ENCODE measurements at regions not wholly inside any gene's neighbourhood (a gene's known extent, or its start where the extent isn't known, plus 50 kb on each side); places are given as distances from the start of the nearest gene placed in this dataset.

- Histone ChIP-seq H4K8ac (replicated peaks; ENCODE audit: insufficient read length, low read depth, low read length) (no peak overlapping the region), H3K9ac (ENCODE audit: extremely low read depth, insufficient read length, low read length) (no peak overlapping the region), H2BK120ac (ENCODE audit: low read depth, low read length, poor library complexity, severe bottlenecking) (no peak overlapping the region), H3K4ac (ENCODE audit: low read depth, low read length) (no peak overlapping the region), H2BK12ac (ENCODE audit: insufficient read length, low read depth, low read length) (no peak overlapping the region), H4K91ac (ENCODE audit: insufficient read length, low read depth, low read length) (no peak overlapping the region), H4K5ac (ENCODE audit: insufficient read length, low read depth, low read length) (no peak overlapping the region), H3K27me3 (ENCODE audit: insufficient read depth, low read length) (no peaks in the 10 kb centered on the region), H4K20me1 (ENCODE audit: control insufficient read depth, insufficient read depth, insufficient read length) (no peaks in the 10 kb centered on the region), H3T11ph (ENCODE audit: low read length) (no peak overlapping the region), H3K56ac (ENCODE audit: insufficient read length, low read depth, low read length) (no peak overlapping the region), H2BK20ac (ENCODE audit: low read depth, low read length, poor library complexity, severe bottlenecking) (no peak overlapping the region), H2BK15ac (ENCODE audit: low read depth, low read length) (no peak overlapping the region), H3K79me2 (ENCODE audit: insufficient read depth, low read length) (no peaks in the 10 kb centered on the region), H3K4me1 (ENCODE audit: insufficient read depth, low read length) (no peaks in the 10 kb centered on the region), H2AFZ (ENCODE audit: low read length) (no peak overlapping the region), H3K79me1 (ENCODE audit: insufficient read depth, low read depth, low read length, poor library complexity, severe bottlenecking) (no peaks in the 10 kb centered on the region), H3K23ac (ENCODE audit: insufficient read length, low read depth, low read length) (no peak overlapping the region), H2BK5ac (ENCODE audit: insufficient read length, low read length) (no peak overlapping the region), H3K9me3 (ENCODE audit: control insufficient read depth, low read depth, low read length) (no peaks in the 10 kb centered on the region), H3K4me2 (ENCODE audit: insufficient read depth, insufficient read length, low read length) (no peak overlapping the region), H3K23me2 (ENCODE audit: insufficient read length, low read depth, low read length, poor library complexity, severe bottlenecking) (no peaks in the 10 kb centered on the region), H2AK5ac (ENCODE audit: insufficient read length, low read length) (no peak overlapping the region), H3K27ac (ENCODE audit: insufficient read length, low read depth, low read length) (no peak overlapping the region), H3K18ac (ENCODE audit: insufficient read length, low read depth, low read length) (no peak overlapping the region), H3K14ac (ENCODE audit: insufficient read depth, low read length) (no peak overlapping the region)
- no peaks in the 10 kb centered on the region for H3K36me3 Mint-ChIP-seq (ENCODE audit: insufficient read depth in 1 of 3, low read depth in 3 of 3)
- no peaks in the 10 kb centered on the region for H3K9me3 Mint-ChIP-seq
- no peak for TF ChIP-seq CTCF (conservative IDR thresholded peaks at IDR 0.05)
- H3K27me3 Mint-ChIP-seq (ENCODE audit: low read depth) = no peaks in the 10 kb centered on the region
- H3K4me1 Mint-ChIP-seq = peaks cover 3 to 4% of the 10 kb centered on the region in 2 experiments; a peak in 3 of 4 replicates
- DNase-seq = no peak
- no peak overlapping the region for H3K27ac Mint-ChIP-seq
- WGBS (ENCODE audit: extremely low coverage, insufficient read length, low lambda C conversion rate) = no CpG with 5 or more reads among the region's 1 CpG
- no peak overlapping the region for H3K4me3 Mint-ChIP-seq
These were observed 477.6 kb upstream of the USP24 start for GRCh38 chr1:55692726-55693125.

Measured in H9 (cell line).